ENCODE measurements at regions not wholly inside any gene's neighbourhood (a gene's known extent, or its start where the extent isn't known, plus 50 kb on each side); places are given as distances from the start of the nearest gene placed in this dataset.

- Histone ChIP-seq H3K36me3 (no peaks in the 10 kb centered on the region), H3K27me3 (no peaks in the 10 kb centered on the region), H3K27ac (no peak overlapping the region), H3K4me3 (no peak overlapping the region), H3K4me1 (no peaks in the 10 kb centered on the region), H3K9me3 (no peaks in the 10 kb centered on the region)
- no peak for DNase-seq
- 49% methylated on average over 6 of the region's 6 CpGs for WGBS (ENCODE audit: insufficient coverage, low coverage, low lambda C conversion rate, missing lambda C conversion rate)
- ATAC-seq = no peak
- TF ChIP-seq POLR2A (IDR thresholded peaks at IDR 0.05) (no peak), CTCF (IDR thresholded peaks at IDR 0.05) (no peak)
- intact Hi-C loops (cut with DNase I) = no loop called here
These were observed 68.5 kb upstream of the FERD3L start for GRCh38 chr7:19213746-19214145.

GRCh38 chr7:19210893-19211413 lies 65.7 kb upstream of the FERD3L start:
- WGBS (ENCODE audit: insufficient coverage, low coverage, low lambda C conversion rate, missing lambda C conversion rate) = 28% methylated on average over 5 of the region's 5 CpGs
- DNase-seq (no peak), ATAC-seq (no peak)
- intact Hi-C loops (cut with DNase I) = no loop called here
- no peak for TF ChIP-seq POLR2A (IDR thresholded peaks at IDR 0.05)
- no peak for TF ChIP-seq CTCF (IDR thresholded peaks at IDR 0.05)
- H3K4me3 ChIP-seq = no peak overlapping the region
- no peak overlapping the region for H3K27ac ChIP-seq
- no peaks in the 10 kb centered on the region for H3K9me3 ChIP-seq
- no peaks in the 10 kb centered on the region for H3K4me1 ChIP-seq
- no peaks in the 10 kb centered on the region for H3K27me3 ChIP-seq
- no peaks in the 10 kb centered on the region for H3K36me3 ChIP-seq

DNA sequence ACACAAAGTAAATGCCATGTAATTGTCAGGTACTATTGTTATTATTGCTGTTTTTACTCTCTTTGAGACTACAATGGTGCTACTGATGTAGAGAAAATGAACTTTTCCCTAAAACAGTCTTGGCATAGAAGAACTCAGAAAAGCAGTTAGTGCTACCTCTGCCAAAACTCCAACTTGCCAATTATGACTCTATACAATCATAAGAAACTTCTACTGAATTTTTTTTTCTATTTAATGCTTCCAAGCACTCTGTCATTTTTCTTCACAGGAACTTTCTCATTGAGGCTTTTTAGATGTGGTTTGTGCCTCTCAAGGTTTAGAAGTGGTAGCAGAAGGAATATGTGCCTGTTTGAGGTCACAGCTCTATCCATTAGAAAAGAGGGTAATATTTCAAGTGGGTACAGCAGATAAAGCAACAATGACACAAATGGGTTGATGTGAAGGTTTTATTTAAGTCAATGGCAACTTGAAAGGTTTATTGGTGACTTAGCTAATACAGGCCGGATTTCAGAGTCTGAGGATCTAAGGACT lies 64.0 kb upstream of the FERD3L start:
- ATAC-seq (no peak), DNase-seq (no peak)
- intact Hi-C loops (cut with DNase I) = no loop called here
- TF ChIP-seq CTCF (IDR thresholded peaks at IDR 0.05) (no peak), POLR2A (IDR thresholded peaks at IDR 0.05) (no peak)
- Histone ChIP-seq H3K4me1 (no peaks in the 10 kb centered on the region), H3K27me3 (no peaks in the 10 kb centered on the region), H3K27ac (no peak overlapping the region), H3K9me3 (no peaks in the 10 kb centered on the region), H3K4me3 (no peak overlapping the region), H3K36me3 (no peaks in the 10 kb centered on the region)
- 20% methylated on average over 1 of the region's 1 CpG for WGBS (ENCODE audit: insufficient coverage, low coverage, low lambda C conversion rate, missing lambda C conversion rate)

GRCh38 chr7:19206721-19207120 lies 61.5 kb upstream of the FERD3L start:
- Histone ChIP-seq H3K4me1 (no peaks in the 10 kb centered on the region), H3K27me3 (no peaks in the 10 kb centered on the region), H3K9me3 (no peaks in the 10 kb centered on the region), H3K36me3 (no peaks in the 10 kb centered on the region), H3K4me3 (no peak overlapping the region), H3K27ac (no peak overlapping the region)
- 51% methylated on average over 4 of the region's 4 CpGs for WGBS (ENCODE audit: insufficient coverage, low coverage, low lambda C conversion rate, missing lambda C conversion rate)
- TF ChIP-seq CTCF (IDR thresholded peaks at IDR 0.05) (no peak), POLR2A (IDR thresholded peaks at IDR 0.05) (no peak)
- ATAC-seq (no peak), DNase-seq (no peak)
- intact Hi-C loops (cut with DNase I) = no loop called here

GRCh38 chr7:19203686-19204085 lies 58.5 kb upstream of the FERD3L start:
- 32% methylated on average over 3 of the region's 4 CpGs for whole genome bisulfite sequencing (ENCODE audit: insufficient coverage, low coverage, low lambda C conversion rate, missing lambda C conversion rate)
- Histone ChIP-seq H3K4me3 (no peak overlapping the region), H3K4me1 (no peaks in the 10 kb centered on the region), H3K27me3 (no peaks in the 10 kb centered on the region), H3K9me3 (no peaks in the 10 kb centered on the region), H3K36me3 (no peaks in the 10 kb centered on the region), H3K27ac (no peak overlapping the region)
- ATAC-seq = no peak
- no peak for DNase-seq
- TF ChIP-seq CTCF (IDR thresholded peaks at IDR 0.05) (no peak), POLR2A (IDR thresholded peaks at IDR 0.05) (no peak)
- intact Hi-C loops (cut with DNase I) = no loop called here

Data from right lobe of liver (tissue), 6 donors.